NCI-H2107 (cell line): ENCODE measurements at regions not wholly inside any gene's neighbourhood (a gene's known extent, or its start where the extent isn't known, plus 50 kb on each side); places are given as distances from the start of the nearest gene placed in this dataset.

Experiments used
- DNase-seq: peaks from one replicate; lab custom pipeline; 2025; lab: John Stamatoyannopoulos, UW

GRCh38 chr10:8897769-8898168 is 843.3 kb downstream of the GATA3 start:
- no peak for DNase-seq

- no peak for DNase-seq
Observed at GRCh38 chr10:8898745-8899330, 844.4 kb downstream of the GATA3 start.

- DNase-seq: no peak
Observed at GRCh38 chr10:8902926-8903325, 848.4 kb downstream of the GATA3 start.

- no peak for DNase-seq
Observed at GRCh38 chr10:8908013-8908412, 853.5 kb downstream of the GATA3 start.

DNA sequence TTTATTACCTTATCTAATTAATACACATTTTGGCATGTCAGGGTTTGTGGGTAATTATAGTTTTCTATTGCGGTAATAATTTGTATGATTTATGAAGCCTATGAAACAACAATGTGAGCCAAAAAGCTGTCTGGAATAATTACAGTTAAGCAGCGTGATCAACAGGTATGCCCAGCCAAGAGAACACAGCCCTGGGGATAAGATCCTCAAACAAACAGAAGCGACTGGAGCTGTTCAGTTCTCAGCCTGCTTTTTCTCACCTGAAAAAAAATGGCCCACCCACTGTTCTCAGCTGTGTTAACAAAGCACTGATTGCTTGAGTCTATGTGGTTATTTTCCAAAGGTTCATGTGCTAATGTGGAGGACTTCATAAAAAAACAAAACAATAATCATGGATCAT is 855.8 kb downstream of the GATA3 start:
- DNase-seq: no peak

GRCh38 chr10:8911032-8911431 is 856.5 kb downstream of the GATA3 start:
- DNase-seq: no peak

GRCh38 chr10:8912108-8912507 is 857.6 kb downstream of the GATA3 start:
- DNase-seq: no peak

- DNase-seq: no peak
Observed at GRCh38 chr10:8913720-8914119, 859.2 kb downstream of the GATA3 start.

DNA sequence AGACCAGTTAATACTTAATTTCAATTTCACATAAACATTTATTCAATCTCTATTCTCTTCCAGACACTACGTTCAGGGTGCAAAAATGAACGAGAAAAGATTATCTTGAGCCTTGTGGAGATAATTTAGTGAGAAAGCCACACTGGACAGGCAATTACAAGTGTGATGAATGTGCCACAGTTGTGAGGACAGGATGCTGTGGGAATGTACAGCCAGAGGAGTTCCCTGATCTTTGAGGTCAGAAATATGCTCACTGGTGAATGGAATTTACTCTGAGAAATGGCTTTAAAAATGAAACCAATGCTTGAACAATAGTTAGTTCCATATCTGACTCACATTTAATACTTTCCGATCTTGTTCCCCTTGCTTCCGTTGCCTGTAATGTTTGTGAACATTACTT is 864.8 kb downstream of the GATA3 start:
- DNase-seq: no peak

- DNase-seq: no peak
Observed at GRCh38 chr10:8921568-8921967, 867.1 kb downstream of the GATA3 start.

DNA sequence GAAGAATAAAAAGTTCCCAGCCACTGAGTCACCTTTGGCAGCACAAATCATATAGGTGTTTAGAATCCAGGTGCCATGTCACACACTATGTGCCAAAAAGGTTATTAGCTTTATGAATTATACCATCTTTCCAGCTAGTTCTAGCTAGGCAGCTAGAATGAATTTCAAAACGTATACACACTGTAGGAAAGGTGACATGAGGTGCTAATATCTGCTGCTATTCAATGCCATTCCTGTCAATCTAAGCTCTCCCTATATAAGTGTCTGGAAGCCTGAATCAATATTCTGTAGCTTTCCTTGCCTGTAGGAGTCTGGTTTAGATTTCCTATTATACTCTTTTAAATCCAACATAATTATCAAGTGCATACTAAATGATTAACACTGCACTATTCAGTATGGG is 868.6 kb downstream of the GATA3 start:
- DNase-seq: no peak

- no peak for DNase-seq
Observed at GRCh38 chr10:8927705-8928104, 873.2 kb downstream of the GATA3 start.

- no peak for DNase-seq
Observed at GRCh38 chr10:8946451-8946850, 892.0 kb downstream of the GATA3 start.

DNA sequence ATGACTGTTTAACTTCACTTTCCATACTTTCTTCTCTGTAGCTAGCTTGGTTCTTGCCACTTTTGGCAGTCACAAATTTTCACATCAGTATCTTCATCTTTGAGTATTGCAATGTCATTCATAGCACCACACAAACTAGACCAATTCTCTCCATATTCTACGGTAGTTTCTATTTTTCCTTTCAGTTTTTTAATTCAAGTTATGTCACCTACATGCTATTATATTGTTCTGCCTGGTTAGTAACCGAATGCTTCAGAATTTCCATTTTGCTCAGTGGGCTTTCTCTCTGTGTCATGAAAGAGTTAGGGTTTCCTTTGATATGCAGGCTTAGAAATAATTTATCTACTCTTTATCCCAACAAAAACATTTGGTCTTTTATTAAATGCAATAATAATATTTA is 896.5 kb downstream of the GATA3 start:
- DNase-seq: no peak

DNA sequence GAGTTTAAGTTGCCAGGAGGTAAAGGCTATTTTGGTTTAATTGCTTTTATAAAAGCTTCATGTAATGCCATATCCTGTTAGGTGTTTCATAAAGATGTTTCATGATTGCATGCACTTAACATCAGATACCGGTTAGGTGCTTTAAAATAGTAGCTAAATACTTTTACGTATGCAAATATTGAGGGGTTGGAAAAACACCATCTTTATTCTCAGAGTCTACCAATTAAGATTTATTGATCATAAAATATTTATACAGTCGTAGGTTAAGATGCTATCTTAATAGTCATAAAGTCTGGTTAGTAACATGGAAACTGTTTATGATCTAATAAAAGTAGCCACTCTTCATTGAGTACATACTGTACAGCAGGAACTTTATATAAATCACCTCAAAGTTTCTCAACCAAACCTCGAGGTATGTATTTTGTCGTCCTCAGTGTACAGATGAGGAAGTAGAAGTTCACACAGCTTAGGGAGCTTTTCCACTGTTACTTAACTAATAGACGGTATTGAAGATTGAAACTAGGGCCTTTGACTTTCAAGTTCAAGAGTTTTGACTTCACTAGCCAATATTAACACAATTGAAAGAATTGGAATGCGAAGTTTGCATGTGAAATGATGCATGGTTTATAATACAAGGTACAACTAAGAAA is 897.1 kb downstream of the GATA3 start:
- DNase-seq: no peak

- DNase-seq: no peak
Observed at GRCh38 chr10:8956400-8956799, 901.9 kb downstream of the GATA3 start.

GRCh38 chr10:8962249-8962648 is 907.8 kb downstream of the GATA3 start:
- DNase-seq: no peak

- DNase-seq: no peak
Observed at GRCh38 chr10:8967061-8967460, 912.6 kb downstream of the GATA3 start.

DNA sequence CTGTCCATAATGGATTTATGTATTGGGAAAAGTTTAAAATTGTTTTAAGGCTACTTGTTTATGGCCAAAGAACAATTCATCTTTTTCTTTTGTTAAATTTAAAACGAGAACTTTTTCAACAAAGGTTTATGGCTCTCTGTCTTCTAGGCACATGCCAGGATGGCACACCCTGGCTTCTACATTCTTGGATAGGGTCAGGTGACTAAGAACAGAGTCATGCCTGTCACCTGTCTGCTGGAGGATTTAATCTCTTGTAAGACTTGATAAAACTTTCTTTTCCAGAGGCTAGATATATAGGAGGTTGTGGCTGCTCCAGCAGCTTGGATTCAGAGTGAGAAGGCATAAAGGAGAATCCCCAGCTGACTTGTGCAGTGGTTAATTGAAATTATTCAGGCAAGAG is 915.4 kb downstream of the GATA3 start:
- no peak for DNase-seq

GRCh38 chr10:8975535-8975934 is 921.0 kb downstream of the GATA3 start:
- no peak for DNase-seq

- no peak for DNase-seq
Observed at GRCh38 chr10:8978100-8978499, 923.6 kb downstream of the GATA3 start.

- DNase-seq: no peak
Observed at GRCh38 chr10:8979976-8980375, 925.5 kb downstream of the GATA3 start.

- DNase-seq: no peak
Observed at GRCh38 chr10:8981277-8981676, 926.8 kb downstream of the GATA3 start.

DNA sequence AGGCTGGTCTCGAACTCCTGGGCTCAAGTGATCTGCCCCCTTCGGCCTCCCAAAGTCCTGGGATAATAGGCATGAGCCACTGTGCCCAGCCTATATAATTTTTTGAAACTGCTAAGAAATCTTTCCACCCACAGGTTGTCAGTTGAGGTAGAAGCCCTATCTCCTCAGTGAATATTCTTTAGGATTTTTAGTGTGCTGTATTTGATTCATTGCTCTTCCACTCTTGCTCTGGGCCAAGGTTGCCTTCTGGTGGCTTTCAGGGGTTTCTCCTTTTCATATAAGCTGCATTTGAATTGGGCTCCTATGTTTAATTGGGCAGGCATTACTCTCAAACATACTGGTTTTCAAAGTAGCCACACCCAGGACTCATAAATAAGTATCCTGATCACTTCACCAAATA is 931.2 kb downstream of the GATA3 start:
- no peak for DNase-seq
